ENCODE measurements at regions not wholly inside any gene's neighbourhood (a gene's known extent, or its start where the extent isn't known, plus 50 kb on each side); places are given as distances from the start of the nearest gene placed in this dataset.
"Not testable (repeated sequence)": the region's sequence is repeated elsewhere in the genome, so short reads cannot be mapped to it uniquely, and the experiment has no call there.

- no peak for TF ChIP-seq ZNF274 (IDR thresholded peaks at IDR 0.05; ENCODE audit: low read depth, low read length)
- H3K4me3 ChIP-seq (ENCODE audit: low read length): no peak overlapping the region
These were observed 272.1 kb upstream of the AGTR2 start for GRCh38 chrX:115898382-115899001.

DNA sequence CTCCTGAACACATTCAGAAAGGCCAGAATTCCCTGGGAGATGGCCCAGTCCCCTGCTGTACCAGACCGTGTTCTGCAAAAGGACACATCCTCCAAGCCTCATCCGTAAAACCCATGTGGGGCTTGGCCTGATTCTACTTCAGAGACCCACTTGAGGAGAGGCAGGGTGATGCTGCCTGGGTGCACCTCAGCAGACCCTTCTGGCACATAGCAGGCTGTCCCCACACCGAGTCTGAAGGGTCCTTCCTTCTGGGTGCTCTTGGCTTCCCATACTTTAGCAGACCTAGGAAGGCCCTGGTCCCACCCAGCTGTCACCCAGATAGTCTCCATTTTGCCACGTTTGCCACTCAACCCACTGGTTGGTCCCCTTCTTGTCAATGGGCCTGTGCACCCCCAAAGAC, 270.1 kb upstream of the AGTR2 start:
- no peak for TF ChIP-seq ZNF274 (IDR thresholded peaks at IDR 0.05; ENCODE audit: low read depth, low read length)
- H3K4me3 ChIP-seq (ENCODE audit: low read length): no peak overlapping the region

- H3K4me3 ChIP-seq (ENCODE audit: low read length): no peak overlapping the region
- TF ChIP-seq ZNF274 (IDR thresholded peaks at IDR 0.05; ENCODE audit: low read depth, low read length): no peak
These were observed 269.3 kb upstream of the AGTR2 start for GRCh38 chrX:115901241-115901640.

DNA sequence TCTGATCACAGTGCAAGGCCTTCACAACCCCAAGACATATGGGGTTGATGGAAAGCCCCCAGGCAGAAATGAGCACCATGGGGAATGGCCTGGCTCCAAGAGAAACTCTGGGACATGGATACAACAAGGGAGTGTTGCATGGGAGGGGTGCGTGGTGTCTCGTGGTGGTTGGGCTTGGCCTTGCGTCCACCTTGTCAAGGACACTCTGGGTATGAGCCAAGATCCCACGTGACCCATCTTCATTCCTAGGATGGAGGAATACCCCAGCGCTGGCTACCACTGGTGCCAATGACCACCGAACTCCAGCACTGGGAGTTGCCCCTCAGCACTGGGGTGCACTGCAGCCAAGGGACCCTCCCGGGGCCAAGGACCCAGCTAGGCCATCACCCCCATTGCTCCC, 267.5 kb upstream of the AGTR2 start:
- no peak for TF ChIP-seq ZNF274 (IDR thresholded peaks at IDR 0.05; ENCODE audit: low read depth, low read length)

DNA sequence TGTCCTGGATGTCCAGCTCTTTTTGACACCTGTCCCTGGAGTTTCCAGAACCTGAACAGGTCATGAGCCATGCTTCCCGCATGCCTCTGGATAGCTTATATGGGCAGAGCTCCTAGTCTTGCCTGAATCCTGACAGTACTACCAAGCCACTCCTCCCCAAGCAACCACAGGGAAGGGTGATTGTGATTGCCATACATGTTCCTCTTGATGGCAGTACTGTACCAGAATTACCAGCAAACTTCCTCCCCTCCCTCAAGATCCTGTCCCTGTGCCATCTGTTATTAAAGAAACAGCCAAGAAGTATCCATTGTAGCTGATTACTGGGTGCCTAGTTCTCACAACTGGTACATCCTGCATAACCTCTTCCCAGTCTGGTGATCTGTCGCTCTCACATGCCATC, 264.3 kb upstream of the AGTR2 start:
- TF ChIP-seq ZNF274 (IDR thresholded peaks at IDR 0.05; ENCODE audit: low read depth, low read length): no peak
- H3K4me3 ChIP-seq (ENCODE audit: low read length): no peak overlapping the region

More for the DNA sequence above, 267.5 kb upstream of the AGTR2 start:
- no peak overlapping the region for H3K4me3 ChIP-seq (ENCODE audit: low read length)

DNA sequence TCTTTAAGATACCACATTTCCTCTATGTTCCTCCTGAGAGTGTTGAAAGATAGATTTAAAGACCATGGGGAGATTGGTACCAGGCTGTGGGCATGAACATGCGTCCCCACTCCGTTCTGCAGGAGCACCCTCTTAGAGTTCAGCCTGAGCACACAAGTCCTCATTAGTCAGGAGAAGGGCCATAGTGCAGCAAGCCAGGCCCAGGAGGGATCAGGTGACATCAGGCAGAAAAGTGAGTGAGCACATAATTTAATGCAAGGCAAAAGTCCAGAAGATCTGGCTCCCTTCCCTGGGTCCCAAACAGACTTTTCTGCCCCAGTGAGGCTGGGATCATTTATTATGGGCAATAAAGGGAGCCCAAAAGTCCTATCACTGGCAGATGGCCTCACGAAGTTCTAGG, 263.7 kb upstream of the AGTR2 start:
- no peak for TF ChIP-seq ZNF274 (IDR thresholded peaks at IDR 0.05; ENCODE audit: low read depth, low read length)
- H3K4me3 ChIP-seq (ENCODE audit: low read length): no peak overlapping the region

- TF ChIP-seq ZNF274 (IDR thresholded peaks at IDR 0.05; ENCODE audit: low read depth, low read length): no peak
- no peak overlapping the region for H3K4me3 ChIP-seq (ENCODE audit: low read length)
These were observed 261.5 kb upstream of the AGTR2 start for GRCh38 chrX:115909017-115909416.

GRCh38 chrX:115911967-115912366, 258.6 kb upstream of the AGTR2 start:
- no peak for TF ChIP-seq ZNF274 (IDR thresholded peaks at IDR 0.05; ENCODE audit: low read depth, low read length)
- H3K4me3 ChIP-seq (ENCODE audit: low read length): no peak overlapping the region

DNA sequence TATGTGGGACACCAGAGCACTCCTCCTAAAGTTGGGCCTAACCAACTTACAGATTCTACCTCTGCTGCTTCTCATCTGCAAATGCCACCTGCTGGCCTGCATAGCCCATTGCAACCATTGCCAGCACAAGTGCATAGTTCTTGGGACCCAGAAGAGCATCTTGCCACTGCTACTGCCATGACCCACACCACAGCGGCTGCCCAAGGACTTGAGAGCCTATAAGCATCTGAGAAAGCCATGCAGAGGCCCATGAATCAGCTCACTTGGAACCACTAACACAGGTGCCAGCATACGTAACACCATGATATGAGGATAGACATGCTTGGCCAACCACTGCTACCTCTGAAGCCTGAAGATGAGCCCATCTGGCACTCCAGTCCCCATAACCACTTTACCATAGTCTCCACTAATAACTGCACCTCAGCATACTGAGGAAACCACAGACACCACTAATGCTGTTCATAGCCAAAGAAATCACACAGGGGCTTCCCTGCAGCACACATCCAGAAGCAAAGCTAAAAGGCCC, 258.1 kb upstream of the AGTR2 start:
- no peak overlapping the region for H3K4me3 ChIP-seq (ENCODE audit: low read length)

DNA sequence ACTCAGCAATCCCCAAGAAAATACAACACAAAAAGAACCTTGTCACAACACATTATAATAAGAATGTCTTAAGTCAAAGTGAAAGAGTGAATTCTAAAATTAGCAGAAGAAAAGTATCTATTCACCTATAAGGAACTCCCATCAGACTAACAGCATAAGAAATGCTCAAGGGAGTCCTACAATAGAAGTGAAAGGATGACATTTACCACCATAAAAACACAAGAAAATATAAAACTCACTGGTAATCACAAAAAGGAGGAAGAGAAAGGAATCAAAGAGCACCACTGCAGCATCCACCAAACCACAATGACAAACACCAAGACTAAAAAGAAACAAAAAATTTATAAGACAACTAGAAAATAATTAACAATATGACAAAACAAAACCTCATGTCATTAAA, 257.0 kb upstream of the AGTR2 start:
- H3K4me3 ChIP-seq (ENCODE audit: low read length): no peak overlapping the region
- TF ChIP-seq ZNF274 (IDR thresholded peaks at IDR 0.05; ENCODE audit: low read depth, low read length): no peak

More for the DNA sequence above, 258.1 kb upstream of the AGTR2 start:
- TF ChIP-seq ZNF274 (IDR thresholded peaks at IDR 0.05; ENCODE audit: low read depth, low read length): no peak

- H3K4me3 ChIP-seq (ENCODE audit: low read length): not testable (repeated sequence)
These were observed 254.9 kb upstream of the AGTR2 start for GRCh38 chrX:115915625-115916024.

DNA sequence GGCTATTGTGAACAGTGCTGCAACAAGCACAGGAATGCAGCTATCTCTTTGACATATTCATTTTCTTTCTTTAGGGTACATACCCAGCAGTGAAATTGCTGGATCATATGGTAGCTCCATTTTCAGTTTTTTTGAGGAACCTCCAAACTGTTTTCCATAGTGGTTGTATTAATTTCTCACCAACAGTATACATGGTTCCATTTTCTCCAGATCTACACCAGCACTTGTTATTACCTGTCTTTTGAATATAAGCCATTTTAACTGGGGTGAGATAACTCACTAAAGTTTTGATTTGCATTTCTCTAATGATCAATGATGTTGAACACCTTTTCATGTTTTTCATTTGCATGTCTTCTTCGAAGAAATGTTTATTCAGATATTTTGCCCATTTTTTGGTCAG, 241.1 kb upstream of the AGTR2 start:
- H3K4me3 ChIP-seq (ENCODE audit: low read length): no peak overlapping the region
- no peak for TF ChIP-seq ZNF274 (IDR thresholded peaks at IDR 0.05; ENCODE audit: low read depth, low read length)

- H3K4me3 ChIP-seq (ENCODE audit: low read length): no peak overlapping the region
- no peak for TF ChIP-seq ZNF274 (IDR thresholded peaks at IDR 0.05; ENCODE audit: low read depth, low read length)
These were observed 234.5 kb upstream of the AGTR2 start for GRCh38 chrX:115936008-115936407.

DNA sequence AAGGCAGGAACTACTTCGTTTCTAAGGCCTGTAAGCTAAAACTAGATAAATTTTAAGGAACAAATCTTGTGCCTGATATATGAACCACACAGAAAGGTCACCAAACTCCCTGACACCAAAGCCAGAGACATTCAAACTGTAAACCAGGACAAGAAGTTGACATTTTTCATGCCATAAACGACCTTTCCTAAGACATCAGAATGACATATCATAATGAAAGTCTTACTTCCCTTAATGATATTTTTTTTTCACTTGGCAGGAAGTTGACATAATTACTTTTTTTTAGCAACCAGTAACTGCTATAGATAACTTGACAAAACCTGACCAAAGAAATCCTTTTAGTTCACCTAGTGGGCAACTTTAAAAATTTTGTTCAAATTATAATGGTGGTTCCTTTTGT, 231.5 kb upstream of the AGTR2 start:
- no peak overlapping the region for H3K4me3 ChIP-seq (ENCODE audit: low read length)
- no peak for TF ChIP-seq ZNF274 (IDR thresholded peaks at IDR 0.05; ENCODE audit: low read depth, low read length)

DNA sequence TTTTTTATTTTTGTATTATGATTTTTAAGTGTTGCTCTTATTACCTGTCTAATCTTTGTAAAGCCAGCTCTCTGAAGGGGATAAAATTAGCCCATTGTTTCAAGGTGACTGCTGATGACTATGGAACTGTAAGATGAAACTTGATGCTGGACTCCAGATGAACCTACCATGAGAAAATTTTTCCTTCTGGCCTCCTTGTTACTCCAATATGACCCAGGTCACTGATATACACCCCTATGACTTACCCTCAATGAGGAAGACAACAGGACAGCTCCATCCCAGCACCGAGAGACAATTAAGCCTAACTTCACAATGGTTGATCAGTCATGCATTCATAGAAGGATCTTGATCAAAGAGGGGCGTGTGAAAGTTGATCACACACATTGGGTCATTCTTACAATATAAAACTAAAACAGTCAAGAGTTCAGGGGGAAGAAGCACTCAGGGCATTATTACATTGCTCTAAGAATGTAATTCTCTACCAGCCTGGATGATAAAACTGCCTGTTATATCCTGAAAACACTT, 230.8 kb upstream of the AGTR2 start:
- H3K4me3 ChIP-seq (ENCODE audit: low read length): no peak overlapping the region
- TF ChIP-seq ZNF274 (IDR thresholded peaks at IDR 0.05; ENCODE audit: low read depth, low read length): no peak

DNA sequence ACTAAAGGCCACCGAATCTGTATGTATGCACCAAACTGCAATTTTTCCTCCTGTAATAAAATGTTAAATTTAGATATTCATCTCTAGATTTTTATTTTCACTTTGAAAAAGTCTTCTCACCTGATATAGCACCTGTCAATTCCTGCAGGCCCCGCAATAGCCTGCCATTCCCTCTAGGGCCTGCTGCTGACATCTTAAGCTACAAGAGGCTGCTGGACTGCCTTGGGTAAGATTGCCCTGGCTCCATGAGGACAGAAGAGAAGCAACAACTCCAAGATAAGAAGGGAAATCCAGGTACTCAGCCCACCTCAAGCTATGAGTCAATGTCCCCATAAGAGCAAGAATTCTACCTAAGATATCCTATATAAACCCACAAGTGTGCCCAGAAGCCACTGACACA, 230.2 kb upstream of the AGTR2 start:
- no peak for TF ChIP-seq ZNF274 (IDR thresholded peaks at IDR 0.05; ENCODE audit: low read depth, low read length)
- no peak overlapping the region for H3K4me3 ChIP-seq (ENCODE audit: low read length)
